Brain microvascular endothelial cell (primary cell): ENCODE measurements at regions not wholly inside any gene's neighbourhood (a gene's known extent, or its start where the extent isn't known, plus 50 kb on each side); places are given as distances from the start of the nearest gene placed in this dataset.

Experiments used
- DNase-seq: peaks from one replicate; pipeline ENCODE4 v3.0.0-alpha.2; 2020
- H3K27ac ChIP-seq: fragments of 250-450 bp; sonication (Bioruptor Pico); 2 replicates; pipeline ENCODE4 v1.5.1; 2020; ENCODE audit warnings: mild to moderate bottlenecking, moderate library complexity
- H3K27me3 ChIP-seq: fragments of 250-450 bp; sonication (Bioruptor Pico); replicated peaks from 2 replicates; pipeline ENCODE4 v1.5.1; 2020; ENCODE audit warnings: mild to moderate bottlenecking
- H3K36me3 ChIP-seq: fragments of 250-450 bp; sonication (Bioruptor Pico); replicated peaks from 2 replicates; pipeline ENCODE4 v1.5.1; 2020; ENCODE audit warnings: mild to moderate bottlenecking
- H3K4me3 ChIP-seq: 2 replicates; pipeline ENCODE4 v1.5.1; 2011; ENCODE audit warnings: low read depth, mild to moderate bottlenecking, control low read depth, low read length, moderate library complexity
- CTCF ChIP-seq: IDR thresholded peaks from 2 replicates; pipeline ENCODE4 v1.5.1; 2011; ENCODE audit warnings: low read depth, mild to moderate bottlenecking, moderate library complexity, low read length, control low read depth, inconsistent platforms; ENCODE audit errors: missing control alignments
- in situ Hi-C: cut with HindIII; loops from 2 replicates; pipeline ENCODE4 v1.10.0; 2017; ENCODE audit warnings: low sequenced_read_pairs, low pct_ligation_motif_present

DNA sequence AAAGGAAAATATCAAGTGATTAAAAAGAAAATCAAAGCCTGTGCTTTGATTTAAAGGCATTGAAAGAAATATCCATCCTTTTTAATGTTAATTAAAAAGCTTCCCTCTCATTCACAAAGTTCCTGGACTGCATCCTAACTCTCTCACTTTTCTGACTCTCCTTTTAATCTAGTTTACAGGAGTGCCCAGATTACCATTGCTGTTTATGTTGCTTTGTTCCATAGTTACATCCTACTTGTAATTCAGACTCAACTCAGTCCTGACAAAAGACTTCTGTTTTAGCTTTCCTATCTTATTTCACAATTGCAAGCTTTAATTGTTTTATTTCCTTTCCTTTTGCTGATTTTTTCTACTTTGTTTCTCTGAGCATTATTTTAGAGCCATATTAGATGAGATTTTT is 160.7 kb upstream of the DTNA start:
- Histone ChIP-seq H3K27me3 (no peaks in the 10 kb centered on the region), H3K4me3 (no peak overlapping the region), H3K36me3 (no peaks in the 10 kb centered on the region), H3K27ac (no peak overlapping the region)
- DNase-seq, result no peak
- TF ChIP-seq CTCF, result no peak
- in situ Hi-C loops, result no loop called here

- H3K27me3 ChIP-seq, result no peaks in the 10 kb centered on the region
- no peaks in the 10 kb centered on the region for H3K36me3 ChIP-seq
- in situ Hi-C loops, result no loop called here
- no peak overlapping the region for H3K27ac ChIP-seq
- no peak overlapping the region for H3K4me3 ChIP-seq
- no peak for TF ChIP-seq CTCF
- no peak for DNase-seq
These were observed 159.9 kb upstream of the DTNA start for GRCh38 chr18:34550156-34550555.

DNA sequence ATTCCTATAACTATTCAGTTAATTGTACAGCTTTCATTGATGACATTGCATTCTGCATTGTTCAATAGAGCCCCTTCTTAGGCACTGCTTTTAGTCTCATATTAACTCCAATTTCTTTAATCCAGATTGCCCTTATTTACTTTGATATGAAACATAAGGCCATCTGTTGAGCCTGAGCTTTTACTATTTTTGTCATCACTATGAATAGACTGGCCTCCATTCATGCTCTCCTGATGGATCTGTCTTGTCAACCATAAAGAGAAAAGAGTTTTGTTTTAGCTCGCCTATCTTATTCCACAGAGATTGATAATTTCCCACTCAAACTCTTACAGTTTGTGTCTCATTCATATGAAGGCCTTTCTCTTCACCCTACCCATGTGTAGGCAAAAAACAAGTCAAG is 159.2 kb upstream of the DTNA start:
- in situ Hi-C loops, result no loop called here
- Histone ChIP-seq H3K36me3 (no peaks in the 10 kb centered on the region), H3K27ac (no peak overlapping the region), H3K4me3 (no peak overlapping the region), H3K27me3 (no peaks in the 10 kb centered on the region)
- no peak for TF ChIP-seq CTCF
- DNase-seq, result no peak

- no peaks in the 10 kb centered on the region for H3K36me3 ChIP-seq
These were observed 158.3 kb upstream of the DTNA start for GRCh38 chr18:34551824-34552223.

DNA sequence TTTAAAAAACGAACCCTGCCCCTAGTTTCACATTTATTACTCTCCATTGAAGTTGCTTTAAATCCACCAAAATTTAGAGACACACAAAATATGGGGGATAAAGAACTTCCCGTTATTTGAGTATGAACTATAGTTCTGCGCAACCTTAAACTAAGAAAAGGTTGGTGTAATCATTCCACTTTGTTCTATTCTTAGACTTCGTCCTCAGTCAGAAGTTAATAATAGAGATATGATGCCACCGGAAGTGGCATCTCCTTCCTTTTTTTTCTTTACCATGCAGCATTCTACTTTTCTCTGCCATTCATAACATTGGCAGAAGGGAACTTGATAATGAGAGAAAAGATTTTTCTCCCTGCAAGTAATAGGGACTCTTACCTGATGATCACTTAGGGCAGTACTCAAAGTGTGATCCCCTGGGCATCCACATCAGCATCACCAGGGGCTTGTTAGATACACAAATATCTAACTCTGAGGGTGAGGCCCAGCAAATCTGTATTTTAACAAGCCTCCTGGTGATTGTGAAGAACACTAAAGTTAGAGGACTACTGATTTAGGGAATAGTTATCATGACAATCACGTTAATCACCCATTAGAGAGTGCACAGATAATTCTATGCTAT is 147.7 kb upstream of the DTNA start:
- Histone ChIP-seq H3K27ac (no peak overlapping the region), H3K4me3 (no peak overlapping the region), H3K27me3 (no peaks in the 10 kb centered on the region), H3K36me3 (no peaks in the 10 kb centered on the region)
- in situ Hi-C loops, result no loop called here
- TF ChIP-seq CTCF, result no peak
- DNase-seq, result no peak

More at GRCh38 chr18:34551824-34552223, 158.3 kb upstream of the DTNA start:
- no peak for TF ChIP-seq CTCF
- DNase-seq, result no peak
- H3K4me3 ChIP-seq, result no peak overlapping the region
- H3K27ac ChIP-seq, result no peak overlapping the region
- H3K27me3 ChIP-seq, result no peaks in the 10 kb centered on the region
- in situ Hi-C loops, result no loop called here

- no peak for TF ChIP-seq CTCF
- no peaks in the 10 kb centered on the region for H3K27me3 ChIP-seq
- in situ Hi-C loops, result no loop called here
- H3K36me3 ChIP-seq, result no peaks in the 10 kb centered on the region
- H3K4me3 ChIP-seq, result no peak overlapping the region
- H3K27ac ChIP-seq, result no peak overlapping the region
- no peak for DNase-seq
These were observed 142.2 kb upstream of the DTNA start for GRCh38 chr18:34567857-34568256.
